HEK293T (cell line): ENCODE measurements at regions not wholly inside any gene's neighbourhood (a gene's known extent, or its start where the extent isn't known, plus 50 kb on each side); places are given as distances from the start of the nearest gene placed in this dataset.

ENCODE experiments used
- FOXA1 ChIP-seq: fragments of 450-650 bp; IDR thresholded peaks from 2 replicates; pipeline ENCODE4 v1.6.1; 2016; ENCODE audit warnings: mild to moderate bottlenecking
- FOXK2 ChIP-seq: fragments of 450-650 bp; IDR thresholded peaks from 2 replicates; pipeline ENCODE4 v1.6.1; 2016; ENCODE audit warnings: mild to moderate bottlenecking
- FOXM1 ChIP-seq: fragments of 450-650 bp; IDR thresholded peaks from 2 replicates; pipeline ENCODE4 v1.6.1; 2017; ENCODE audit warnings: mild to moderate bottlenecking, borderline replicate concordance
- NFRKB ChIP-seq: fragments of 450-650 bp; IDR thresholded peaks from 2 replicates; pipeline ENCODE4 v1.6.1; 2016; ENCODE audit warnings: mild to moderate bottlenecking, moderate library complexity
- SUZ12 ChIP-seq: fragments of 450-650 bp; IDR thresholded peaks from 2 replicates; pipeline ENCODE4 v1.6.1; 2016; ENCODE audit warnings: mild to moderate bottlenecking

- no peak for TF ChIP-seq FOXA1
- TF ChIP-seq FOXK2 = no peak
- TF ChIP-seq SUZ12 = no peak
- TF ChIP-seq FOXM1 = no peak
- no peak for TF ChIP-seq NFRKB
Observed at GRCh38 chr6:113137426-113137825, 719.7 kb upstream of the MARCKS start.
